Coronary artery (tissue), 2 donors: ENCODE measurements at regions not wholly inside any gene's neighbourhood (a gene's known extent, or its start where the extent isn't known, plus 50 kb on each side); places are given as distances from the start of the nearest gene placed in this dataset.

Experiments used
- DNase-seq: peaks from one replicate; pipeline ENCODE4 v3.0.0-alpha.2; 2017; ENCODE audit warnings: low spot score
- H3K27ac ChIP-seq, 2 donors: fragments of 200-600 bp; sonication (generic); one replicate each; pipeline ENCODE4 v1.5.1; 2016 to 2019
- H3K4me3 ChIP-seq: fragments of 200-600 bp; sonication (generic); 2 replicates; pipeline ENCODE4 v1.5.1; 2016; ENCODE audit warnings: mild to moderate bottlenecking, moderate library complexity
- TF ChIP-seq, protein P1 (sequence below): fragments of 200-600 bp; sonication (generic); IDR thresholded peaks from one replicate; pipeline ENCODE4 v1.5.1; 2019; ENCODE audit warnings: antibody characterized with exemption

DNA sequence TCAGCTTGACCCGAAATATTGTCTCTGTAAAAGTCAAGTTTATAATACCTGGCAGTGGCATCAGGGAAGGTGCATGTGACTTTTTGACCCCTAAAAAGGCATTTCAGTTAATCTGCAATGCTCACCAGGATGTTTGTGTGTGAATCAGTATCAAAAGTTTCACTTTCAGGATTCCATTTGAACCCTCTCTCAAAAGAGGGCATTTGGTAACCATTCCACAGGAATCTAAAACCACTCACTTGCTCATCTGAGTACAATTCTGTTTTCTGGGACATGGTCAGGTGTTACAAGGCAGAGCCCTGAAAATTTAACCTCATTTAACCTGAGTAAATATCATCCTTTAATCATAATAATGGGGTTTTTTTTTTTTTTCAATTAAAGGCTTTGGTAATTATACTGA, 77.9 kb upstream of the KLF7 start:
- no peak for DNase-seq
- TF ChIP-seq, protein P1, sequence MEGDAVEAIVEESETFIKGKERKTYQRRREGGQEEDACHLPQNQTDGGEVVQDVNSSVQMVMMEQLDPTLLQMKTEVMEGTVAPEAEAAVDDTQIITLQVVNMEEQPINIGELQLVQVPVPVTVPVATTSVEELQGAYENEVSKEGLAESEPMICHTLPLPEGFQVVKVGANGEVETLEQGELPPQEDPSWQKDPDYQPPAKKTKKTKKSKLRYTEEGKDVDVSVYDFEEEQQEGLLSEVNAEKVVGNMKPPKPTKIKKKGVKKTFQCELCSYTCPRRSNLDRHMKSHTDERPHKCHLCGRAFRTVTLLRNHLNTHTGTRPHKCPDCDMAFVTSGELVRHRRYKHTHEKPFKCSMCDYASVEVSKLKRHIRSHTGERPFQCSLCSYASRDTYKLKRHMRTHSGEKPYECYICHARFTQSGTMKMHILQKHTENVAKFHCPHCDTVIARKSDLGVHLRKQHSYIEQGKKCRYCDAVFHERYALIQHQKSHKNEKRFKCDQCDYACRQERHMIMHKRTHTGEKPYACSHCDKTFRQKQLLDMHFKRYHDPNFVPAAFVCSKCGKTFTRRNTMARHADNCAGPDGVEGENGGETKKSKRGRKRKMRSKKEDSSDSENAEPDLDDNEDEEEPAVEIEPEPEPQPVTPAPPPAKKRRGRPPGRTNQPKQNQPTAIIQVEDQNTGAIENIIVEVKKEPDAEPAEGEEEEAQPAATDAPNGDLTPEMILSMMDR: no peak
- no peak overlapping the region for H3K27ac ChIP-seq
- no peak overlapping the region for H3K4me3 ChIP-seq

DNA sequence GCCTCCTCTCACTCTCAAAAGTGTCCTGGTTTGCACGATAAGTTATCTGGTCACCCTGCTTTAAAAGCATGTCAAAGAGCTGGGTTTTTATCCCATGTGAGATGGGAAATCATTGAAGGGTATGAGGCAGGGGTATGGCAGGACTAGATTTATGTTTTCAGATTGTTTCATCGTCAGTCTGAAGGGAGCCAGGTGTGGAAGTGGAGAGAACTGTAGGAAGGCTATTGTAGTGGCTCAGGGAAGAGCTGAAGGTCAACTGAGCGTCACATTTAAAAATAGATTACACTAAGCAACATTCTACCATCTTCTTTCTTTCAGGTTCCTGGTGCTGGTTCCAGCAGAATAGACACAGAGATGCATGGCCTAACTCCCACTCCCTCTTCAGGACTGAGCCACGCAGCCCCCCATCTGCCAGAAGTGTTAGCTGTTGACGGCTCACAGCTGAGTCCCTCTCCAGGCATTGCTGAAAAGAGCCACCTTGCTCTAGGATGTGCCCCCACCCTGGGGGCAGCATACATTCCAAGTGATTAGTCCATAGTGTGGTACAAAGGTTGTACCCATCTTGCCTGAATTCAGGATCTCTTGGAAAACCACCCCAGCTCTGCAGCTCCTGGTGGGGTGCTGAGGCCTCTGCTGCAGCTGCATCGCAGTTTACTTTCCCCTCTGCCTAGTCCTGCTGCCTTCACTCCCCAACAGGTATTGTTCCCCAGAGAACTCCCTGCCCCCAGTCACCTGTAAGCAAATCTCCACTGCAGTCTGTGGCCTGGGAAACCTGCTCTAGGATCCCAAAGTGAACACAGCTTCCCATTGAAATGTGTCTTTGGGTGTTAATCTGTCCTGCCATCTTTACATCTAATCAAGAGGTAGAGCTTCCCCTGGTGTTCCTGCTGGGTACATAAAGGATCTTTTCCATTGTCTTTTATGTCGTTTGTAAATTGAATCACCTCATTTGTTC, 79.5 kb upstream of the KLF7 start:
- DNase-seq: no peak

DNA sequence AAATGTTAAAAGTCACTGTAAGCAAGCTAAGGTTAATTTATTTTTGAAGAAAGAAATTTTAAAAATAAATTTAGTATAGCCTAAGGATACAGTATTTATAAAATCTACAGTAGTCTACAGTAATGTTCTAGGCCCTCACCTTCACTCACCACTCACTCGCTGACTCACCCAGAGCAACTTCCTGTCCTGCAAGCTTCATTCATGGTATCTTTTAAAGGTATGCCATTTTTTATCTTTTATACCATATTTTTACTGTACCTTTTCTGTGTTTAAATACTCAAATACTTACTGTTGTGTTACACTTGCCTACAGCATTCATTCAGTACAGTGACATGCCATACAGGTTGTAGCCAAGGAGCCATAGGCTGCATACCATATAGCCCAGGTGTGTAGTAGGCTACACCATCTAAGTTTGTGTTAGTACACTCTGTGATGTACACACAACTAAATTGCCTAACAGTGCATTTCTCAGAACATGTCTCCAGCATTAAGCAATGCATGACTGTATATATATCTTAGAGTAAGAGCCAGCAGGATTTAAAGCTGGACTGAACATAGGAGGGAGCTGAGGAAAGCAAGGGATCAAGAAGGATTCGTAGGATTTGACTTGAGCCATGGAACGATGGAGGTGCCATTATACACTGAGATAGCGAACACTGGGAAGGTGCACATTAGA, 83.1 kb upstream of the KLF7 start:
- no peak overlapping the region for H3K4me3 ChIP-seq
- no peak overlapping the region for H3K27ac ChIP-seq
- no peak for DNase-seq
- TF ChIP-seq, protein P1: no peak

More for the DNA sequence above, 79.5 kb upstream of the KLF7 start:
- Histone ChIP-seq H3K4me3 (no peak overlapping the region), H3K27ac (no peak overlapping the region)
- TF ChIP-seq, protein P1: no peak

DNA sequence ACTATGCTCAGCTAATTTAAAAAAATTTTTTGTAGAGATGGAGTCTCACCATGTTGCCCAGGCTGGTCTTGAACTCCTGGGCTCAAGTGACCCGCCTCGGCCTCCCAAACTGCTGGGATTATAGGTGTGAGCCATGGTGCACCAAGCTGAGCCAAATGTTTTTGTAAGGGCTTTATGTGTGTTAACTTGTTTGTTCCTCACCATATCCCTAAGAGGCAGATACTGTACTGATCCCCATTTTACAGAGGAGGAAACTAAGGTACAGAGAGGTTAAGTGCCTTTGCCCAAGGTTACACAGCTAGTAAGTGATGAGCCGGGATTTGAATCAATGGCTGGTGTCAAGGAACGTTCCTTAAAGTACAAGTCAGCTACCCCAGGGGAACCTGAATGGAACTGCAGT, 85.3 kb upstream of the KLF7 start:
- Histone ChIP-seq H3K27ac (no peak overlapping the region), H3K4me3 (no peak overlapping the region)
- TF ChIP-seq, protein P1: no peak
- no peak for DNase-seq

DNA sequence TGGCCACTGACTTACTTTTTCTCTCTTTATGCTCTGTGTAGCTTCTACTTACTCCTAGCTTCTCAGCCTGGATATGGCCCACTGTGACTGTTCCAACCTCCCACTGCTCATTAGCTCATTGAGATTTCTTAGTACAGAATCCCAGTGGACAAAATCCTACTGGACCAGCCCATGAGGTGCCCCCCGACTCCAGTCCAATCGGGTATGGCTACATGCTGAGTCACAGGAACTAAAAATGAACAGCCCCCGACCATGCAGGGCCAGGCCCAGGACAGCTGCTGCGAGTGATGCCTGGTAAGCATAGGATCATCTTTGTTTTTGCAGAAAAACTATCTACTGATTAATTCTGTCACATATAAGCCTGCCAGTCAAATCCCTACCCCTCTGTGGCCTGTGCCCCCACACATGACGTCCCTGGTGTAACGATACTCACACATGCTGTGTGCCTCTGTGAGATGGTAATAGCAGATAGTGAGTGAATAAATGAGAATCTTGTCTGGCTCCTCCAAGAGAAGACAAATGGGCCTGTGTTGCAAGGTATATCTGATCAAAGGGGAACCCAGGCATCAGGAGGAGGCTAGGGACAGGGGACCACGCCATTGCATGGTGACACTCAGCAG, 85.9 kb upstream of the KLF7 start:
- no peak for DNase-seq
- Histone ChIP-seq H3K4me3 (no peak overlapping the region), H3K27ac (no peak overlapping the region)
- TF ChIP-seq, protein P1: no peak

DNA sequence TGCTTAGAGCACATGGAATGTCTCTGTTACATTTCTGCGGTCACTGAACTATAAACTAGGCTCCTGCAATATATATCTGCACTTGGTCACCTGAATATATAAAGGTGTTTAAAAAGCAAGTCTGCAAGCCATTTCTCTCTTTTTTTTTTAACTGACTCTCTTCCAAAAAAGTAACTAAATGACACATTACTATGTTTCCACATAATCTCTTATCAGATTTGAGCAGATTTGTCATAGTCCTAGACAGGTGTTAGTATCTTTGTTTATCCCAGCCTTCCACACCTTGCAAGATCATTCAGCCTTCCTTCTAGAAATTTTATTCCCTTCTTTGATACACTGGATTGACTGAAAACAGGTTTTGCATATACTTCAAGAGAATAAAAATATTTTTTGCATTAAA, 86.7 kb upstream of the KLF7 start:
- DNase-seq: no peak
- Histone ChIP-seq H3K4me3 (no peak overlapping the region), H3K27ac (no peak overlapping the region)
- TF ChIP-seq, protein P1: no peak
